HEK293 (cell line): ENCODE measurements at regions not wholly inside any gene's neighbourhood (a gene's known extent, or its start where the extent isn't known, plus 50 kb on each side); places are given as distances from the start of the nearest gene placed in this dataset.

Experiments
- CTCF ChIA-PET: fragments of 350-600 bp; formaldehyde crosslinking; extraction: SDS; loops from one replicate; lab custom pipeline; 2021; ENCODE audit warnings: antibody characterized with exemption; lab: Yijun Ruan, JAX
- POLR2A ChIA-PET: fragments of 300-600 bp; formaldehyde crosslinking; extraction: SDS; loops from one replicate; lab custom pipeline; 2020; ENCODE audit warnings: antibody characterized with exemption, inconsistent platforms; lab: Yijun Ruan, JAX
- H3K27ac ChIP-seq: fragments of 200-500 bp; sonication (Bioruptor generic); 2 replicates; pipeline ENCODE4 v1.5.1; 2014; ENCODE audit warnings: low read depth, low read length, control low read depth, inconsistent platforms; ENCODE audit errors: extremely low read depth
- H3K36me3 ChIP-seq, 2 experiments: fragments of 200-500 bp in 1 of 2; sonication (Bioruptor generic) in 1 of 2; 1 replicate in 1 of 2; 2 replicates in 1 of 2; pipeline ENCODE4 v1.5.1; 2014 to 2017; ENCODE audit warnings: inconsistent platforms in 2 of 2, low read length in 2 of 2; ENCODE audit not compliant: control insufficient read depth in 2 of 2, insufficient read depth in 1 of 2
- H3K4me1 ChIP-seq: fragments of 200-500 bp; sonication (Bioruptor generic); 2 replicates; pipeline ENCODE4 v1.5.1; 2014; ENCODE audit warnings: mild to moderate bottlenecking, low read length, inconsistent platforms; ENCODE audit not compliant: control insufficient read depth, insufficient read depth
- H3K4me3 ChIP-seq: 2 replicates; pipeline ENCODE4 v1.5.1; 2011; ENCODE audit warnings: low read depth, mild to moderate bottlenecking, control low read depth, low read length, moderate library complexity
- H3K9me3 ChIP-seq: fragments of 200-500 bp; sonication (Bioruptor generic); 2 replicates; pipeline ENCODE4 v1.5.1; 2014; ENCODE audit warnings: low read depth, low read length, inconsistent platforms; ENCODE audit not compliant: control insufficient read depth, insufficient read depth
- FEZF1 ChIP-seq: fragments of 450-650 bp; formaldehyde crosslinking; IDR thresholded peaks from 2 replicates; pipeline ENCODE4 v1.5.1; 2016; ENCODE audit warnings: missing biosample characterization, missing genetic modification characterization
- HOXD13 ChIP-seq: sonication (generic); formaldehyde crosslinking; IDR thresholded peaks from 2 replicates; pipeline ENCODE4 v1.8.0; 2022; ENCODE audit warnings: missing genetic modification reagents, borderline replicate concordance
- ZIC2 ChIP-seq: fragments of 450-650 bp; formaldehyde crosslinking; IDR thresholded peaks from 2 replicates; pipeline ENCODE4 v1.5.1; 2016; ENCODE audit warnings: missing biosample characterization, missing genetic modification characterization
- ZNF132 ChIP-seq: fragments of 450-650 bp; formaldehyde crosslinking; IDR thresholded peaks from 2 replicates; pipeline ENCODE4 v1.5.1; 2017; ENCODE audit warnings: missing biosample characterization, missing genetic modification characterization, borderline replicate concordance
- ZNF16 ChIP-seq: fragments of 450-650 bp; formaldehyde crosslinking; IDR thresholded peaks from 2 replicates; pipeline ENCODE4 v1.5.1; 2016; ENCODE audit warnings: low read depth, missing biosample characterization, missing genetic modification characterization
- ZNF175 ChIP-seq: fragments of 450-650 bp; formaldehyde crosslinking; IDR thresholded peaks from 2 replicates; pipeline ENCODE4 v1.5.1; 2016; ENCODE audit warnings: missing biosample characterization, missing genetic modification characterization
- ZNF202 ChIP-seq: fragments of 450-650 bp; formaldehyde crosslinking; IDR thresholded peaks from 2 replicates; pipeline ENCODE4 v1.5.1; 2016; ENCODE audit warnings: missing biosample characterization, missing genetic modification characterization, borderline replicate concordance
- ZNF223 ChIP-seq: fragments of 450-650 bp; formaldehyde crosslinking; IDR thresholded peaks from 2 replicates; pipeline ENCODE4 v1.5.1; 2016; ENCODE audit warnings: missing biosample characterization, missing genetic modification characterization
- ZNF404 ChIP-seq: fragments of 450-650 bp; formaldehyde crosslinking; IDR thresholded peaks from 2 replicates; pipeline ENCODE4 v1.5.1; 2017; ENCODE audit warnings: missing biosample characterization, missing genetic modification characterization
- ZNF423 ChIP-seq: fragments of 450-650 bp; formaldehyde crosslinking; IDR thresholded peaks from 2 replicates; pipeline ENCODE4 v1.5.1; 2016; ENCODE audit warnings: missing biosample characterization, missing genetic modification characterization
- ZNF596 ChIP-seq: fragments of 450-650 bp; IDR thresholded peaks from 2 replicates; pipeline ENCODE4 v1.5.0; 2018; ENCODE audit warnings: missing biosample characterization, mild to moderate bottlenecking, missing genetic modification characterization, moderate library complexity
- ZNF623 ChIP-seq: fragments of 450-650 bp; formaldehyde crosslinking; IDR thresholded peaks from 2 replicates; pipeline ENCODE4 v1.5.1; 2016; ENCODE audit warnings: missing biosample characterization, missing genetic modification characterization
- ZNF768 ChIP-seq: fragments of 450-650 bp; formaldehyde crosslinking; IDR thresholded peaks from 2 replicates; pipeline ENCODE4 v1.5.1; 2018; ENCODE audit warnings: missing biosample characterization, mild to moderate bottlenecking, missing genetic modification characterization
- ZXDB ChIP-seq: fragments of 450-650 bp; formaldehyde crosslinking; IDR thresholded peaks from 2 replicates; pipeline ENCODE4 v1.5.1; 2016; ENCODE audit warnings: missing biosample characterization, missing genetic modification characterization
- TF ChIP-seq, protein P1 (sequence below): fragments of 450-650 bp; formaldehyde crosslinking; IDR thresholded peaks from 2 replicates; pipeline ENCODE4 v1.5.1; 2016; ENCODE audit warnings: missing biosample characterization, missing genetic modification characterization
- TF ChIP-seq, protein P2 (sequence below): fragments of 450-650 bp; formaldehyde crosslinking; IDR thresholded peaks from 2 replicates; pipeline ENCODE4 v1.5.1; 2016; ENCODE audit warnings: missing biosample characterization, missing genetic modification characterization

DNA sequence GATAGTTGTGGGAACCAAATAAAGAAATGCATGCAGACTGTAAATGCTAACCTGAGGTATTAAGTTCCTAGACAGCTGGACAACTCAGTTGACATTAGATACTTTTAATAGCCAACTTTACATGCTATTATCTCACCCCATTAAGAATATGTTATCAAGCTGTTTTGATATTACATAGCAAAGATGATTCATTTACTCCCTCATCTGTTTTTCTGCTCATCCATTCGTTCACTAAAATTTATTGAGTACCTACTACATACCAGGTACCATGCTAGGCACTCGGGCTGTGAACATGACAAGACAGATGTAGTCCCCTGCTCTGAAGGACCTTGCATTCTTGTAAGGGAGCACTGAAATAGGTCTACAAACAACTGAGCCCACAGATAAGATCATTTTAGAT is 192.4 kb downstream of the DACT1 start (continued):
- TF ChIP-seq ZXDB (tag by site-specific recombination) (0 out of 2 replicates have a peak, but pooled peaks have one; percentile 22), HOXD13 (CRISPR knock-in tag) (no peak), ZNF16 (tag by site-specific recombination) (no peak), FEZF1 (tag by site-specific recombination) (0 out of 2 replicates have a peak, but pooled peaks have one; percentile 4), ZNF768 (tag by site-specific recombination) (no peak), ZNF132 (tag by site-specific recombination) (no peak)
- TF ChIP-seq, protein P1, sequence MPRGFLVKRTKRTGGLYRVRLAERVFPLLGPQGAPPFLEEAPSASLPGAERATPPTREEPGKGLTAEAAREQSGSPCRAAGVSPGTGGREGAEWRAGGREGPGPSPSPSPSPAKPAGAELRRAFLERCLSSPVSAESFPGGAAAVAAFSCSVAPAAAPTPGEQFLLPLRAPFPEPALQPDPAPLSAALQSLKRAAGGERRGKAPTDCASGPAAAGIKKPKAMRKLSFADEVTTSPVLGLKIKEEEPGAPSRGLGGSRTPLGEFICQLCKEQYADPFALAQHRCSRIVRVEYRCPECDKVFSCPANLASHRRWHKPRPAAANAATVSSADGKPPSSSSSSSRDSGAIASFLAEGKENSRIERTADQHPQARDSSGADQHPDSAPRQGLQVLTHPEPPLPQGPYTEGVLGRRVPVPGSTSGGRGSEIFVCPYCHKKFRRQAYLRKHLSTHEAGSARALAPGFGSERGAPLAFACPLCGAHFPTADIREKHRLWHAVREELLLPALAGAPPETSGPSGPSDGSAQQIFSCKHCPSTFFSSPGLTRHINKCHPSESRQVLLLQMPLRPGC (tag by site-specific recombination) = no peak
- TF ChIP-seq, protein P2, sequence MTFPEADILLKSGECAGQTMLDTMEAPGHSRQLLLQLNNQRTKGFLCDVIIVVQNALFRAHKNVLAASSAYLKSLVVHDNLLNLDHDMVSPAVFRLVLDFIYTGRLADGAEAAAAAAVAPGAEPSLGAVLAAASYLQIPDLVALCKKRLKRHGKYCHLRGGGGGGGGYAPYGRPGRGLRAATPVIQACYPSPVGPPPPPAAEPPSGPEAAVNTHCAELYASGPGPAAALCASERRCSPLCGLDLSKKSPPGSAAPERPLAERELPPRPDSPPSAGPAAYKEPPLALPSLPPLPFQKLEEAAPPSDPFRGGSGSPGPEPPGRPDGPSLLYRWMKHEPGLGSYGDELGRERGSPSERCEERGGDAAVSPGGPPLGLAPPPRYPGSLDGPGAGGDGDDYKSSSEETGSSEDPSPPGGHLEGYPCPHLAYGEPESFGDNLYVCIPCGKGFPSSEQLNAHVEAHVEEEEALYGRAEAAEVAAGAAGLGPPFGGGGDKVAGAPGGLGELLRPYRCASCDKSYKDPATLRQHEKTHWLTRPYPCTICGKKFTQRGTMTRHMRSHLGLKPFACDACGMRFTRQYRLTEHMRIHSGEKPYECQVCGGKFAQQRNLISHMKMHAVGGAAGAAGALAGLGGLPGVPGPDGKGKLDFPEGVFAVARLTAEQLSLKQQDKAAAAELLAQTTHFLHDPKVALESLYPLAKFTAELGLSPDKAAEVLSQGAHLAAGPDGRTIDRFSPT = peak; percentile 62; the same call in 1 of the 2 replicates

- peaks cover 15% of the 10 kb centered on the region for H3K4me1 ChIP-seq
- ChIA-PET CTCF (no interaction called here), POLR2A (no interaction called here)
- H3K4me3 ChIP-seq = no peak overlapping the region
- no peak overlapping the region; the same call in 1 of the 2 replicates for H3K27ac ChIP-seq
- H3K36me3 ChIP-seq = no peaks in the 10 kb centered on the region
- no peak for TF ChIP-seq ZNF175 (tag by site-specific recombination)
- TF ChIP-seq ZIC2 (tag by site-specific recombination) = 0 out of 2 replicates have a peak, but pooled peaks have one; percentile 27
- H3K9me3 ChIP-seq = no peaks in the 10 kb centered on the region
These were observed 194.3 kb downstream of the DACT1 start for GRCh38 chr14:58832095-58832521.

DNA sequence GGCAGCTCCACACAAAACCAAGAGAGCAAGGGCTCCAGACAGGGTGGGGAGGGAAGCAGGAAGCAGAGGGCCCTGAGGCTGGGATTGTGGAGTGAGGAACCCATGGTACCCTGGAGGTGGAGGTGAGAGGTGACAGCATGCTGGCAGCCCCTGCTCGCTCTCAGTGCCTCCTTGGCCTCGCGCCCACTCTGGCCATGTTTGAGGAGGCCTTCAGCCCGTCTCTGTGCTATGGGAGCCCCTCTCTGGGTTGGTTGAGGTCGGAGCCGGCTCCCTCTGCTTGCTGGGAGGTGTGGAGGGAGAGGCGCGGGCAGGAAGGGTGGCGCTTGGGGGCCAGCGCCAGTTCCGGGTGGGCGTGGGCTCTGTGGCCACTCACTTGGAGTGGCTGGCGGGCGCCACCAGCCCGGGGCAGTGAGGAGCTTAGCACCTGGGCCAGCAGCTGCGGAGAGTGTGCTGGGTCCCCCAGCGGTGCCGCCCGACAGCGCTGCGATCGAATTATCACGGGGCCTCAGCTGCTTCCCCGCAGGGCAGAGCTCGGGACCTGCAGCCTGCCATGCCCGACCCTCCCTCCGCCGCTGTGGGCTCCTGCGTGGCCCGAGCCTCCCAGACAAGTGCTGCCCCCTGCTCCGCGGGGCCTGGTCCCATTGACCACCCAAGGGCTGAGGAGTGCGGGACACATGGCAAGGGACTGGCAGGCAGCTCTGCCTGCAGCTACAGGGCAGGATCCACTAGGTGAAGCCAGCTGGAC is 196.0 kb downstream of the DACT1 start:
- H3K4me1 ChIP-seq = peaks cover 15% of the 10 kb centered on the region
- H3K36me3 ChIP-seq = no peaks in the 10 kb centered on the region
- TF ChIP-seq ZNF596 (tag by site-specific recombination) = no peak
- TF ChIP-seq ZNF202 (tag by site-specific recombination) = 0 out of 2 replicates have a peak, but pooled peaks have one; percentile 17
- TF ChIP-seq, all 188 proteins: peak for 1
- Histone ChIP-seq H3K27ac (no peak overlapping the region), H3K4me3 (no peak overlapping the region), H3K9me3 (no peaks in the 10 kb centered on the region)
- POLR2A ChIA-PET = interaction anchor here (0.6 kb wide), 1 partner anchor 129 kb away, joined by 6 read pairs; no protein-coding TSS in a partner anchor
- CTCF ChIA-PET = interaction anchor here (0.6 to 0.7 kb wide), 2 partner anchors 28 to 97 kb away, joined by 4 to 7 read pairs; no protein-coding TSS in a partner anchor

DNA sequence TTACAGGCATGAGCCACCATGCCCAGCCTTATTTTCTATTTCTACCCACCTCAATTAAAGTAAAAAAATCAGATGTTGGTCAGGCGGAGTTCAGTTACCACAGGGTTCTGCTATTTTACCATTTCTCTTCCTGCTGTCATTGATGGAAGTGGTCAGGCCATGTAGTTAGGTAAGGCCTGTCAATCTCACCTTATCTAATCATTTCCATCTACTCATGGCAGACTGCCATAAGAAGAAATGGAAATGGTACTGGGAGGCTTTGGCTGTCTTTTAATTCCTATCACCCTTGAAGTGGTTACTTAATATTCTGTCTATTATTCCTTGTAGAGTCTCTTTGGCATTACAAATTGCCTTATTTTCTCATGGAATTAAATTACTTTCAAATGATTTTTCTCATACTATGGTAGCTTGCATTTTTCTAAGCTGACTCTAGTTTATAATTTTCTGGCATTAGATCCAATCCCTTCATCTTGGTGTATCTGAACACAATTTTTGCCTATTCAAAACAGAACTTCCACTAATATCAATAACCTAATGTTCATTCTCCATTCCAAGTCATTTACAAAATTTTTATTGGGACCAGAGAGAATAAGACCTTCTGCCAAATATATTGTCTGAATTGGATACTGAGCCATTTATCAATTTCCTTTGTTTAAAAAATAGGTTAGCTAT is 198.7 kb downstream of the DACT1 start:
- peaks cover 6% of the 10 kb centered on the region; the same call in 1 of the 2 replicates for H3K4me1 ChIP-seq
- H3K4me3 ChIP-seq = no peak overlapping the region
- CTCF ChIA-PET = interaction anchor here (0.5 to 1.2 kb wide), 5 partner anchors 8 to 197 kb away, joined by 3 read pairs; no protein-coding TSS in a partner anchor
- POLR2A ChIA-PET = no interaction called here
- no peaks in the 10 kb centered on the region for H3K36me3 ChIP-seq
- H3K27ac ChIP-seq = no peak overlapping the region
- H3K9me3 ChIP-seq = no peaks in the 10 kb centered on the region
- TF ChIP-seq ZNF223 (tag by site-specific recombination) = no peak
- TF ChIP-seq ZNF623 = no peak
- no peak for TF ChIP-seq ZNF423 (tag by site-specific recombination)
- TF ChIP-seq ZNF404 (tag by site-specific recombination) = no peak
- TF ChIP-seq, all 188 proteins: peak for 0
